Tibial artery (tissue), 4 donors: ENCODE measurements at regions not wholly inside any gene's neighbourhood (a gene's known extent, or its start where the extent isn't known, plus 50 kb on each side); places are given as distances from the start of the nearest gene placed in this dataset.

ENCODE experiments used
- DNase-seq, 2 donors: peaks; one replicate each; pipeline ENCODE4 v3.0.0-alpha.2; 2019
- H3K27ac ChIP-seq, 2 donors: fragments of 200-600 bp; sonication (generic) in 1 of 2; 1 replicate in 1 of 2; 2 replicates in 1 of 2; pipeline ENCODE4 v1.5.1; 2018 to 2019; ENCODE audit warnings: mild to moderate bottlenecking in 1 of 2
- H3K27me3 ChIP-seq, 2 donors: fragments of 200-600 bp; sonication (generic) in 1 of 2; one replicate each; pipeline versions ENCODE4 v1.5.1 to v1.6.0; 2016 to 2019
- H3K36me3 ChIP-seq, 3 donors: fragments of 200-600 bp; sonication (generic) in 2 of 3; one replicate each; pipeline ENCODE4 v1.5.1; 2016 to 2019; ENCODE audit warnings: mild to moderate bottlenecking in 2 of 3
- H3K4me1 ChIP-seq, 4 donors: fragments of 200-600 bp; sonication (generic) in 2 of 4; 1 replicate in 3 of 4; 2 replicates in 1 of 4; pipeline ENCODE4 v1.5.1; 2016 to 2019
- H3K4me3 ChIP-seq, 2 donors: fragments of 200-600 bp; sonication (generic) in 1 of 2; 1 replicate in 1 of 2; 2 replicates in 1 of 2; pipeline ENCODE4 v1.5.1; 2018 to 2019; ENCODE audit warnings: mild to moderate bottlenecking in 2 of 2
- H3K9me3 ChIP-seq, 3 donors: fragments of 200-600 bp; sonication (generic) in 1 of 3; one replicate each; pipeline ENCODE4 v1.5.1; 2016 to 2019
- intact Hi-C: fragments of 100-400 bp; cut with DNase I; formaldehyde crosslinking; loops from one replicate; pipeline ENCODE4 v1.15.0; 2023; ENCODE audit warnings: low total_unique reads
- TF ChIP-seq, protein P1 (sequence below), 2 experiments: fragments of 200-600 bp in 1 of 2; fragments of 450-650 bp in 1 of 2; IDR thresholded peaks; one replicate each; pipeline ENCODE4 v1.5.1; 2017 to 2019; ENCODE audit warnings: antibody characterized with exemption in 2 of 2, mild to moderate bottlenecking in 1 of 2, moderate library complexity in 1 of 2

DNA sequence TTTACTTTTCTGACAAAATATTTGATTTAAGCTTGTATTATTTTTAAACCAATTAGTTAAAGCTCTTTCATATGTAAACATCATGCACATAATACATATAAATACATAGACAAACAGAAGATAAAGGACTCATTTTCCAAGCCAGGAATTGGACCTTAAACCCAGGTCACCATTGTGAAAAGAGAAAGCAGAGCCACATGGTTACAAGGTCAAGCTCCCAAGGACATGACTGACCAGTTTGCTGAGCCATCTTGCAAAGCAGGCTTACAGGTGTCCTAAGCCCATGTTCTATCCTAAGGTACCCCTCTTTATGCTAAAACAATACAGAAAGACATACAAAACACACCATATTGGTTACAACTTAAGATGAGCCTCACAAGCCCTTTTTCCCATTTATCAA, 50.5 kb upstream of the DNAJC19 start:
- Histone ChIP-seq H3K27ac (no peak overlapping the region), H3K9me3 (no peaks in the 10 kb centered on the region), H3K27me3 (no peaks in the 10 kb centered on the region), H3K4me1 (no peaks in the 10 kb centered on the region), H3K36me3 (no peaks in the 10 kb centered on the region), H3K4me3 (no peak overlapping the region)
- intact Hi-C loops = no loop called here
- DNase-seq = no peak
- TF ChIP-seq, protein P1, sequence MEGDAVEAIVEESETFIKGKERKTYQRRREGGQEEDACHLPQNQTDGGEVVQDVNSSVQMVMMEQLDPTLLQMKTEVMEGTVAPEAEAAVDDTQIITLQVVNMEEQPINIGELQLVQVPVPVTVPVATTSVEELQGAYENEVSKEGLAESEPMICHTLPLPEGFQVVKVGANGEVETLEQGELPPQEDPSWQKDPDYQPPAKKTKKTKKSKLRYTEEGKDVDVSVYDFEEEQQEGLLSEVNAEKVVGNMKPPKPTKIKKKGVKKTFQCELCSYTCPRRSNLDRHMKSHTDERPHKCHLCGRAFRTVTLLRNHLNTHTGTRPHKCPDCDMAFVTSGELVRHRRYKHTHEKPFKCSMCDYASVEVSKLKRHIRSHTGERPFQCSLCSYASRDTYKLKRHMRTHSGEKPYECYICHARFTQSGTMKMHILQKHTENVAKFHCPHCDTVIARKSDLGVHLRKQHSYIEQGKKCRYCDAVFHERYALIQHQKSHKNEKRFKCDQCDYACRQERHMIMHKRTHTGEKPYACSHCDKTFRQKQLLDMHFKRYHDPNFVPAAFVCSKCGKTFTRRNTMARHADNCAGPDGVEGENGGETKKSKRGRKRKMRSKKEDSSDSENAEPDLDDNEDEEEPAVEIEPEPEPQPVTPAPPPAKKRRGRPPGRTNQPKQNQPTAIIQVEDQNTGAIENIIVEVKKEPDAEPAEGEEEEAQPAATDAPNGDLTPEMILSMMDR (IDR thresholded peaks at IDR 0.05) = no peak
